GM20000 (cell line): ENCODE measurements at regions not wholly inside any gene's neighbourhood (a gene's known extent, or its start where the extent isn't known, plus 50 kb on each side); places are given as distances from the start of the nearest gene placed in this dataset.
"Not testable (repeated sequence)": the region's sequence is repeated elsewhere in the genome, so short reads cannot be mapped to it uniquely, and the experiment has no call there.

Experiments
- DNase-seq: peaks from one replicate; pipeline ENCODE4 v3.0.0; 2012; ENCODE audit warnings: low spot score
- CTCF ChIP-seq: IDR thresholded peaks from 2 replicates; pipeline ENCODE4 v1.5.1; 2012; ENCODE audit warnings: mild to moderate bottlenecking, control low read depth; ENCODE audit errors: extremely low read depth, missing control alignments

GRCh38 chr5:14996997-14997396 is 125.4 kb upstream of the ANKH start:
- peak; percentile 60 for DNase-seq
- no peak for TF ChIP-seq CTCF

GRCh38 chr5:14995229-14995628 is 123.7 kb upstream of the ANKH start:
- TF ChIP-seq CTCF: no peak

GRCh38 chr5:14993459-14994133 is 122.0 kb upstream of the ANKH start:
- DNase-seq: not testable (repeated sequence)

More at GRCh38 chr5:14995229-14995628, 123.7 kb upstream of the ANKH start:
- no peak for DNase-seq

- DNase-seq: peak; percentile 53
These were observed 121.3 kb upstream of the ANKH start for GRCh38 chr5:14992751-14993458.

GRCh38 chr5:14988223-14988622 is 116.6 kb upstream of the ANKH start:
- no peak for DNase-seq
- no peak for TF ChIP-seq CTCF

GRCh38 chr5:14986413-14986812 is 114.8 kb upstream of the ANKH start:
- no peak for DNase-seq
- no peak for TF ChIP-seq CTCF

GRCh38 chr5:14983666-14984441 is 112.3 kb upstream of the ANKH start:
- peak; percentile 14 for DNase-seq
- no peak for TF ChIP-seq CTCF

- no peak for TF ChIP-seq CTCF
- no peak for DNase-seq
These were observed 109.1 kb upstream of the ANKH start for GRCh38 chr5:14980698-14981097.
